ENCODE measurements at regions not wholly inside any gene's neighbourhood (a gene's known extent, or its start where the extent isn't known, plus 50 kb on each side); places are given as distances from the start of the nearest gene placed in this dataset.

DNA sequence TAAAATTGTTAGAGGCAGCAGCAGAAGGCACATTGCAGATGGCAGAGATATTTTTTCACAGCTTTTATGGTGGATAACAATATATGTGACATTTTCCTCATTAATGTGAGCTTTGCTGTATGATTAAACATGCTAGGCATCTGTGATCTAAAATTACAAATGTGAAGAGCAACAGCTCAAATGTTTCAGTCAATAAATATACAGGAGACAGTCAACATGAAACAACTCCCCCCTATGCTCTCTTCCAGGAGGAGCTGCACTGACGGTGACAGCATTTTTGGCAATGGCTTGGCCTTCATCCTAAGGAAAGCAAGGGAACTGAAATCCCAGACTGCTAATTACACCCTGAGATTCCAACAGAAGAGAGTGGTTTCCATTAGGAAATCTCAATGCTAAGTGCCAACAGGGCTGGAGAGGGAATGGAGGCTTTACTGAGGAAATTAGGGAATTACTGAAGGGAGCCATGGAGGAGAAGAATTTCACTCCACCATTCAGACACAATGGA lies 51.4 kb upstream of the GRB10 start:
- Histone ChIP-seq H3K9me3 (ENCODE audit: severe bottlenecking) (no peaks in the 10 kb centered on the region), H3K4me1 (ENCODE audit: insufficient read depth, poor library complexity, severe bottlenecking) (peaks cover 31% of the 10 kb centered on the region), H3K27ac (ENCODE audit: poor library complexity, severe bottlenecking) (no peak overlapping the region), H3K27me3 (ENCODE audit: insufficient read depth, poor library complexity, severe bottlenecking) (no peaks in the 10 kb centered on the region), H3K4me3 (ENCODE audit: severe bottlenecking) (no peak overlapping the region), H3K36me3 (ENCODE audit: low read depth) (no peaks in the 10 kb centered on the region)
- no peak for DNase-seq (ENCODE audit: low spot score)
- ATAC-seq (ENCODE audit: low read depth): no peak
- TF ChIP-seq CTCF (IDR thresholded peaks at IDR 0.05; ENCODE audit: poor library complexity, severe bottlenecking): no peak

DNA sequence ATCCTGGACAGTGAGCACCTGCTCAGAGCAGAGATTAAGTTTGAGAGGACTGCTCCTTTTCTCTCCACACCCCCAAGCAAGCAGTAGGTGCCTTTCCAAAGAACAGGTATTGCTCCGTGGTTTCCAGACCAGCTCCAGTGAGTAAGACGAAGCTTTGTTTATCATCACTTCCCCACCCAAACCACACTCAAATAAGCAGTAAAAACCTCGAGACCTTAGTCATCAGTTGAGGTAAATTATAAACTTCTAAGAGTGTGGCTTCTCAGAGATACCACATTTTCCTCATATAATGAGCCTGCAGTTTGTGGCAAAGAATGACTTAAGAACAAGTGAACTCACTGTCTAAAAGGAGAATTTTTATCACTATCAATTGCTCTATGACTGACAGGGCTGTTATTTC lies 50.0 kb upstream of the GRB10 start:
- Histone ChIP-seq H3K4me1 (ENCODE audit: insufficient read depth, poor library complexity, severe bottlenecking) (peaks cover 18% of the 10 kb centered on the region), H3K4me3 (ENCODE audit: severe bottlenecking) (no peak overlapping the region), H3K27me3 (ENCODE audit: insufficient read depth, poor library complexity, severe bottlenecking) (no peaks in the 10 kb centered on the region), H3K36me3 (ENCODE audit: low read depth) (no peaks in the 10 kb centered on the region), H3K27ac (ENCODE audit: poor library complexity, severe bottlenecking) (peak overlapping the region; percentile 25), H3K9me3 (ENCODE audit: severe bottlenecking) (no peaks in the 10 kb centered on the region)
- TF ChIP-seq CTCF (IDR thresholded peaks at IDR 0.05; ENCODE audit: poor library complexity, severe bottlenecking): no peak
- ATAC-seq (ENCODE audit: low read depth) (peak; percentile 97), DNase-seq (ENCODE audit: low spot score) (no peak)

All from RWPE2 (cell line).